Hepatocyte (in vitro differentiated cells): ENCODE measurements at regions not wholly inside any gene's neighbourhood (a gene's known extent, or its start where the extent isn't known, plus 50 kb on each side); places are given as distances from the start of the nearest gene placed in this dataset.

Experiments used
- DNase-seq: peaks from one replicate; pipeline ENCODE4 v3.0.0-alpha.2; 2016; ENCODE audit warnings: low spot score
- H2AFZ ChIP-seq: fragments of 200-600 bp; sonication (generic); 2 replicates; pipeline ENCODE4 v1.6.0; 2016; ENCODE audit warnings: antibody characterized with exemption, mild to moderate bottlenecking
- H3K27ac ChIP-seq: fragments of 200-600 bp; sonication (generic); 2 replicates; pipeline ENCODE4 v1.5.1; 2016; ENCODE audit warnings: mild to moderate bottlenecking
- H3K27me3 ChIP-seq: fragments of 200-600 bp; sonication (generic); 2 replicates; pipeline ENCODE4 v1.6.1; 2016
- H3K36me3 ChIP-seq: fragments of 200-600 bp; sonication (generic); replicated peaks from 2 replicates; pipeline ENCODE4 v1.5.1; 2016; ENCODE audit warnings: low read depth; ENCODE audit not compliant: insufficient read depth
- H3K4me1 ChIP-seq: fragments of 200-600 bp; sonication (generic); 2 replicates; pipeline ENCODE4 v1.5.1; 2016; ENCODE audit warnings: mild to moderate bottlenecking, moderate library complexity; ENCODE audit not compliant: insufficient read depth
- H3K4me2 ChIP-seq: fragments of 200-600 bp; sonication (generic); 2 replicates; pipeline ENCODE4 v1.6.0; 2016
- H3K4me3 ChIP-seq: fragments of 200-600 bp; sonication (generic); 2 replicates; pipeline ENCODE4 v1.5.1; 2016; ENCODE audit warnings: mild to moderate bottlenecking
- H3K79me2 ChIP-seq: fragments of 200-600 bp; sonication (generic); 2 replicates; pipeline ENCODE4 v1.6.0; 2017; ENCODE audit warnings: mild to moderate bottlenecking
- H3K9me2 ChIP-seq: fragments of 200-600 bp; sonication (generic); replicated peaks from 2 replicates; pipeline ENCODE4 v1.6.0; 2017; ENCODE audit warnings: mild to moderate bottlenecking; ENCODE audit not compliant: insufficient read depth
- H3K9me3 ChIP-seq: fragments of 200-600 bp; sonication (generic); 2 replicates; pipeline ENCODE4 v1.5.1; 2016; ENCODE audit warnings: low read depth, mild to moderate bottlenecking
- H4K20me1 ChIP-seq: fragments of 200-600 bp; sonication (generic); 2 replicates; pipeline ENCODE4 v1.6.0; 2016; ENCODE audit warnings: mild to moderate bottlenecking; ENCODE audit not compliant: insufficient read depth, poor library complexity, severe bottlenecking
- EZH2 ChIP-seq: fragments of 200-600 bp; sonication (generic); IDR thresholded peaks from 2 replicates; pipeline ENCODE4 v1.6.1; 2016; ENCODE audit warnings: antibody characterized with exemption, mild to moderate bottlenecking, borderline replicate concordance
- EZH2phosphoT487 ChIP-seq: fragments of 200-600 bp; sonication (generic); IDR thresholded peaks from one replicate; pipeline ENCODE4 v1.6.1; 2018; ENCODE audit warnings: antibody characterized with exemption, mild to moderate bottlenecking, low read depth, moderate library complexity; ENCODE audit not compliant: unreplicated experiment, severe bottlenecking
- WGBS: methylation state at CpG from one replicate; pipeline ENCODE4 v1.1.6; 2016; ENCODE audit warnings: low lambda C conversion rate; ENCODE audit errors: missing lambda C conversion rate; 5-methylcytosine and 5-hydroxymethylcytosine counted together
- TF ChIP-seq, protein P1 (sequence below): fragments of 200-600 bp; sonication (generic); IDR thresholded peaks from 2 replicates; pipeline ENCODE4 v1.5.1; 2016; ENCODE audit warnings: antibody characterized with exemption, mild to moderate bottlenecking; ENCODE audit not compliant: poor library complexity

DNA sequence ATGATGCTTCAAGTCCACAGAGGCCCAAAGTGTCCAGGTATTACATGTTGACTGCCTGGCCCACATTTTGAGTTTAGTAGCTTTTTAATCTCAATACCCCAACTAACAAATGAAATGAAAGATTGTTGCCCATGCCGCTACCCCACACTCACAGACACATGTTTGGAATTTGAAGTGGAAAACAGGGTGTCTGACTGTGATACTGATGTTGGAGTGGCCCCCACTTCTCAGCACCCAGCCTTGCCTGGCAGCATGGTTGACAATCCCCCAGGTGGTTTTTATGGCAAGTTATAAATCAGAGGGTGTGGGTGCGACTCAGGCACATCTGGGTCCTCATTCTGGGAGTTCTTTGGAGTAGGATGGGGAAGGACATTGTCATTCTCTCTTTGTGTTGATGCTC is 314.7 kb upstream of the ZNF32 start:
- no peak for DNase-seq
- H3K27me3 ChIP-seq: no peaks in the 10 kb centered on the region
- TF ChIP-seq EZH2 (no peak), EZH2phosphoT487 (no peak)
- TF ChIP-seq, protein P1, sequence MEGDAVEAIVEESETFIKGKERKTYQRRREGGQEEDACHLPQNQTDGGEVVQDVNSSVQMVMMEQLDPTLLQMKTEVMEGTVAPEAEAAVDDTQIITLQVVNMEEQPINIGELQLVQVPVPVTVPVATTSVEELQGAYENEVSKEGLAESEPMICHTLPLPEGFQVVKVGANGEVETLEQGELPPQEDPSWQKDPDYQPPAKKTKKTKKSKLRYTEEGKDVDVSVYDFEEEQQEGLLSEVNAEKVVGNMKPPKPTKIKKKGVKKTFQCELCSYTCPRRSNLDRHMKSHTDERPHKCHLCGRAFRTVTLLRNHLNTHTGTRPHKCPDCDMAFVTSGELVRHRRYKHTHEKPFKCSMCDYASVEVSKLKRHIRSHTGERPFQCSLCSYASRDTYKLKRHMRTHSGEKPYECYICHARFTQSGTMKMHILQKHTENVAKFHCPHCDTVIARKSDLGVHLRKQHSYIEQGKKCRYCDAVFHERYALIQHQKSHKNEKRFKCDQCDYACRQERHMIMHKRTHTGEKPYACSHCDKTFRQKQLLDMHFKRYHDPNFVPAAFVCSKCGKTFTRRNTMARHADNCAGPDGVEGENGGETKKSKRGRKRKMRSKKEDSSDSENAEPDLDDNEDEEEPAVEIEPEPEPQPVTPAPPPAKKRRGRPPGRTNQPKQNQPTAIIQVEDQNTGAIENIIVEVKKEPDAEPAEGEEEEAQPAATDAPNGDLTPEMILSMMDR: no peak
- no peaks in the 10 kb centered on the region for H3K4me1 ChIP-seq
- H3K36me3 ChIP-seq: no peaks in the 10 kb centered on the region
- no peaks in the 10 kb centered on the region for H3K9me3 ChIP-seq
- WGBS: 98% methylated on average over 2 of the region's 2 CpGs
- no peak overlapping the region for H3K4me2 ChIP-seq
- no peak overlapping the region for H2AFZ ChIP-seq
- no peaks in the 10 kb centered on the region for H3K79me2 ChIP-seq
- H3K4me3 ChIP-seq: no peak overlapping the region
- no peaks in the 10 kb centered on the region for H3K9me2 ChIP-seq
- H3K27ac ChIP-seq: no peak overlapping the region
- H4K20me1 ChIP-seq: no peaks in the 10 kb centered on the region

DNA sequence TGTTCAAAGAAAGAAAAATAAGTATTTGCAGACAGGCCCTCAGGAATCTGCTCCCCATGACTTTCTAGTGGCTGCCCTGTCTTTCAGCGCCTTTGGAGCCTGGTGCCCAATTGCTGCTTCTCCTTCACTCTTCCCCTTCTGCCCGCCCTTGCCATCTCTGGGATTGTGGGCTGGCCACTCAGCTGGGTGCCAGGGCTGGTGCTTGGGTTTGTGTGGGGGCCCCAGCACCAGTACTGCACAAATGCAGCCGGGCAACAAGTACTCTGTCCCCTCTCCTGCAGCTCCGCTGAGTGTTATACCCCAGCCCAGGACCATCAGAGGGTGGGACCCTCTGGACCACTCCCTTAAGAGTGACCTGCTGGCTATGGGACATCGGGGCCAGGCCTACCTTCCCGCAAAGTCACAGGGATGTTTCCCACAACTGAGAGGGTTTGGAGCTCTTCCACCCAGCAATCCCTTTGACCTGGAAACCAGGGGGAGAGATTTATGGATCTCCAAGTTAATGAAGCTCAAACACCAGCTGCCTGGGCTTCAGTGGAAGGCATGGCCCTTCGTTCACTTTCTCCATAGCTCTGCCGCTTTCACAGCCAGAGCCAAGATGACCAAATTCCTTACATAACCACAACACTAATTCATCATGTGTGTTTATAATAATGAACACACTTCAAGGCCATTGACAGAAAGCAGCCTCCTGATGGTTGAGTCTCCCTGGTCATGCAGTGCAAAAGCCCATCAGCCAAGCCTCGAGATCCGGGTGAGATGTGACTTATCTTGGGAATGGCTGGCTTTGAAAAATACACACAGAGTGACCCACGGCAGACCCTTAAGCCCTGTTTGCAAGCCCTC is 313.9 kb upstream of the ZNF32 start:
- Histone ChIP-seq H3K4me1 (no peaks in the 10 kb centered on the region), H3K4me3 (no peak overlapping the region), H3K4me2 (no peak overlapping the region), H2AFZ (no peak overlapping the region), H4K20me1 (no peaks in the 10 kb centered on the region), H3K9me2 (no peaks in the 10 kb centered on the region), H3K36me3 (no peaks in the 10 kb centered on the region), H3K27ac (no peak overlapping the region), H3K9me3 (no peaks in the 10 kb centered on the region), H3K27me3 (no peaks in the 10 kb centered on the region), H3K79me2 (no peaks in the 10 kb centered on the region)
- WGBS: 72% methylated on average over 11 of the region's 11 CpGs
- no peak for DNase-seq
- TF ChIP-seq, protein P1: no peak
- TF ChIP-seq EZH2phosphoT487 (no peak), EZH2 (no peak)

DNA sequence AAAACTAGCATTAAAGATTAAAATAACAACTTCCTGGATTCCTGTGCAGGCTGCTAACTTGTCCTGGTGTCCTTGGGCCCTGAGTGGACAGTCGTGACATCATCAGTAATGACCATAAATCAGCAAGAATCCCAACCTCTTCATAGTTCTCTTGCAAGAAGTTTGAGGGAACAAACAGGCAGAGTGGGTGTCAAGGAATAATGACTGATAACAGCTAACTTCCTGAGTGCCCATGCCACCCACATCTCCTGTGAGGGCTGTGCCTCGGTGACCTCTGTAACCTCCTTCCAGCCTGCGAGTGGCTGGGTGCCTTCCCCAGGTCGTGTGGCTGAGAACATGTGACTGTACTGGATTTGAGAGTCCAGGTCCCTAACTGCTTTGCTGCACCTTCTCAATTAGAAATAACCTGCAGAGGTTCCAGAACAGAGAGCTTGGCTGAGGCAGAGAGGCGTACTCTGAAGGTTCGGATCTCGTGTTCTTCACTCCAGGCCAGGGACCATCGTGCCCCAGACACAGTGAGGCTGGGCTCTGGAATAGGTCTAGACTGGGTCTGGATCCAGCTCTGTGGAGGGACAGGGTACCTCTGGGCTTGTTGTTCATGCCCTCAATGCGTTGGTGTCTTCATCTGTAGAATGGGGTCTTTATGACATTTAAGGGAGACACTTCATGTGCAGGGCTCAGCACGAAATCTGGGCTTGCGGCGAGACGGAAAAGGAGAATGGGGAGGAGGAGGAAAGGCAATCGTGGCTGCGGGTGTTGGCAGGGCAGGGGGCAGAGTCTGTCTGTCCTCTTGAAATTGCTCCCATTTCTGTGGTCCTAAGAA is 313.1 kb upstream of the ZNF32 start:
- no peak overlapping the region for H2AFZ ChIP-seq
- H3K79me2 ChIP-seq: no peaks in the 10 kb centered on the region
- DNase-seq: no peak
- no peaks in the 10 kb centered on the region for H4K20me1 ChIP-seq
- no peaks in the 10 kb centered on the region for H3K36me3 ChIP-seq
- TF ChIP-seq, protein P1: no peak
- no peak for TF ChIP-seq EZH2
- TF ChIP-seq EZH2phosphoT487: no peak
- H3K4me2 ChIP-seq: no peak overlapping the region
- no peaks in the 10 kb centered on the region for H3K4me1 ChIP-seq
- no peaks in the 10 kb centered on the region for H3K9me2 ChIP-seq
- H3K27ac ChIP-seq: no peak overlapping the region
- H3K9me3 ChIP-seq: no peaks in the 10 kb centered on the region
- H3K4me3 ChIP-seq: no peak overlapping the region
- 92% methylated on average over 15 of the region's 15 CpGs for WGBS
- no peaks in the 10 kb centered on the region for H3K27me3 ChIP-seq
